ENCODE measurements at regions not wholly inside any gene's neighbourhood (a gene's known extent, or its start where the extent isn't known, plus 50 kb on each side); places are given as distances from the start of the nearest gene placed in this dataset.
"Not testable (repeated sequence)": the region's sequence is repeated elsewhere in the genome, so short reads cannot be mapped to it uniquely, and the experiment has no call there.

DNA sequence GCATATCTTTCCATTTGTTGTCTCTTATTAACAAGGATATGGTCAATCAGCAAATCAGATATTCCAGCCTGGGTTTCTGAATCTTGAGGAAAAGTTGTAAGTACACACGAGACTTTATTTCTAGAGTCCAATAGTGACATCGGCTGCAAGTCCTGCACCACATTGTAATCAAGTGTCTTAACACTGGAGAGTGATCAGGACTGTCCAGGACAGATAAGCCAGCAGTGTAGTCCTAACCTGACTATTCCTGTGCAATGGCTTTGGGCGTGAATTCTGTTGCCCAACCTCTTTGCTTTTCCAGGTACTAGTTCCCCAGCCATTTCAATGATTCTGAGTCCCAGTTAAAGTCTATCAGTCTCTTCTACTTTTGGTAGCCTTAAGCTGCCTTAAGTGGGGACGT is 395.0 kb downstream of the PCDH10 start:
- H3K79me2 ChIP-seq: no peaks in the 10 kb centered on the region
- H2AFZ ChIP-seq: no peak overlapping the region
- no peaks in the 10 kb centered on the region for H3K36me3 ChIP-seq (ENCODE audit: control insufficient read depth, insufficient read depth, low read length)
- no peak overlapping the region for H3K4me3 ChIP-seq (ENCODE audit: low read depth, low read length)
- no peak overlapping the region for H3K27ac ChIP-seq
- no peak overlapping the region for H3K9ac ChIP-seq
- no peaks in the 10 kb centered on the region for H3K9me3 ChIP-seq (ENCODE audit: control insufficient read depth, low read length)
- no peaks in the 10 kb centered on the region for H3K27me3 ChIP-seq (ENCODE audit: control insufficient read depth, insufficient read depth, low read length)
- TF ChIP-seq, protein P1, sequence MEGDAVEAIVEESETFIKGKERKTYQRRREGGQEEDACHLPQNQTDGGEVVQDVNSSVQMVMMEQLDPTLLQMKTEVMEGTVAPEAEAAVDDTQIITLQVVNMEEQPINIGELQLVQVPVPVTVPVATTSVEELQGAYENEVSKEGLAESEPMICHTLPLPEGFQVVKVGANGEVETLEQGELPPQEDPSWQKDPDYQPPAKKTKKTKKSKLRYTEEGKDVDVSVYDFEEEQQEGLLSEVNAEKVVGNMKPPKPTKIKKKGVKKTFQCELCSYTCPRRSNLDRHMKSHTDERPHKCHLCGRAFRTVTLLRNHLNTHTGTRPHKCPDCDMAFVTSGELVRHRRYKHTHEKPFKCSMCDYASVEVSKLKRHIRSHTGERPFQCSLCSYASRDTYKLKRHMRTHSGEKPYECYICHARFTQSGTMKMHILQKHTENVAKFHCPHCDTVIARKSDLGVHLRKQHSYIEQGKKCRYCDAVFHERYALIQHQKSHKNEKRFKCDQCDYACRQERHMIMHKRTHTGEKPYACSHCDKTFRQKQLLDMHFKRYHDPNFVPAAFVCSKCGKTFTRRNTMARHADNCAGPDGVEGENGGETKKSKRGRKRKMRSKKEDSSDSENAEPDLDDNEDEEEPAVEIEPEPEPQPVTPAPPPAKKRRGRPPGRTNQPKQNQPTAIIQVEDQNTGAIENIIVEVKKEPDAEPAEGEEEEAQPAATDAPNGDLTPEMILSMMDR (IDR thresholded peaks at IDR 0.05): no peak
- H3K4me2 ChIP-seq (ENCODE audit: low read length): no peak overlapping the region
- no peaks in the 10 kb centered on the region for H3K4me1 ChIP-seq

- Histone ChIP-seq H3K27ac (no peak overlapping the region), H3K9ac (no peak overlapping the region), H3K9me3 (ENCODE audit: control insufficient read depth, low read length) (no peaks in the 10 kb centered on the region), H3K4me1 (no peaks in the 10 kb centered on the region), H3K36me3 (ENCODE audit: control insufficient read depth, insufficient read depth, low read length) (no peaks in the 10 kb centered on the region), H3K4me2 (ENCODE audit: low read length) (no peak overlapping the region), H3K27me3 (ENCODE audit: control insufficient read depth, insufficient read depth, low read length) (no peaks in the 10 kb centered on the region), H3K4me3 (ENCODE audit: low read depth, low read length) (no peak overlapping the region), H2AFZ (no peak overlapping the region), H3K79me2 (no peaks in the 10 kb centered on the region)
- TF ChIP-seq, protein P1 (IDR thresholded peaks at IDR 0.05): no peak
Observed at GRCh38 chr4:133537780-133538281, 388.7 kb downstream of the PCDH10 start.

- not testable (repeated sequence) for H3K36me3 ChIP-seq (ENCODE audit: control insufficient read depth, insufficient read depth, low read length); H3K27me3 ChIP-seq (ENCODE audit: control insufficient read depth, insufficient read depth, low read length); H3K9ac ChIP-seq; H3K9me3 ChIP-seq (ENCODE audit: control insufficient read depth, low read length); H3K4me3 ChIP-seq (ENCODE audit: low read depth, low read length); H2AFZ ChIP-seq; H3K4me2 ChIP-seq (ENCODE audit: low read length); H3K79me2 ChIP-seq; H3K27ac ChIP-seq; H3K4me1 ChIP-seq
Observed at GRCh38 chr4:133534224-133534623, 385.1 kb downstream of the PCDH10 start.

- no peaks in the 10 kb centered on the region for H3K27me3 ChIP-seq (ENCODE audit: control insufficient read depth, insufficient read depth, low read length)
- H3K79me2 ChIP-seq: no peaks in the 10 kb centered on the region
- no peaks in the 10 kb centered on the region for H3K36me3 ChIP-seq (ENCODE audit: control insufficient read depth, insufficient read depth, low read length)
- H3K4me3 ChIP-seq (ENCODE audit: low read depth, low read length): no peak overlapping the region
- H3K27ac ChIP-seq: no peak overlapping the region
- TF ChIP-seq, protein P1 (IDR thresholded peaks at IDR 0.05): no peak
- H2AFZ ChIP-seq: no peak overlapping the region
- H3K4me2 ChIP-seq (ENCODE audit: low read length): no peak overlapping the region
- H3K9me3 ChIP-seq (ENCODE audit: control insufficient read depth, low read length): no peaks in the 10 kb centered on the region
- no peak overlapping the region for H3K9ac ChIP-seq
- no peaks in the 10 kb centered on the region for H3K4me1 ChIP-seq
Observed at GRCh38 chr4:133524369-133524768, 375.3 kb downstream of the PCDH10 start.

DNA sequence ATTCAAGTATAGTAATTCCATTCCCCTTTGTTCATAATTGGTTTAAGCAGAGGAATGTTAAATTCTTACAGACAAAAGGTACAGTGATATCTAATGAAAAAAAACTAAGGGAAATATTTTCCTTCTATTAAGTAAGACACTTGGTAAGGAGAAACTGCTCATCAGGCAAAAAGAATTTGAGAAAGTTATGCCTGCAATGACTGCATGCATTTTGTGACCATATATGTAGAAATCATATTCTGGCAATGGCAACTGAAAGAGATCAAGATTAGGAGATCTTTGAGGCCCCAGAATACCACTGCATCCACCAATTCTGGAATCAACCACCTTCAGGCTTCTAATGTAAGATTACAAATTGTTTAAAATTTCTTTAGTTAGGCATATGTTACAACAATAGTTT is 364.8 kb downstream of the PCDH10 start:
- H3K4me1 ChIP-seq: no peaks in the 10 kb centered on the region
- no peak overlapping the region for H3K9ac ChIP-seq
- H3K4me2 ChIP-seq (ENCODE audit: low read length): no peak overlapping the region
- no peak overlapping the region for H3K4me3 ChIP-seq (ENCODE audit: low read depth, low read length)
- no peaks in the 10 kb centered on the region for H3K79me2 ChIP-seq
- TF ChIP-seq, protein P1 (IDR thresholded peaks at IDR 0.05): no peak
- no peaks in the 10 kb centered on the region for H3K36me3 ChIP-seq (ENCODE audit: control insufficient read depth, insufficient read depth, low read length)
- no peak overlapping the region for H3K27ac ChIP-seq
- H2AFZ ChIP-seq: no peak overlapping the region
- H3K9me3 ChIP-seq (ENCODE audit: control insufficient read depth, low read length): no peaks in the 10 kb centered on the region
- no peaks in the 10 kb centered on the region for H3K27me3 ChIP-seq (ENCODE audit: control insufficient read depth, insufficient read depth, low read length)
